H9 (cell line): ENCODE measurements at regions not wholly inside any gene's neighbourhood (a gene's known extent, or its start where the extent isn't known, plus 50 kb on each side); places are given as distances from the start of the nearest gene placed in this dataset.

Experiments used
- DNase-seq: peaks from one replicate; pipeline ENCODE4 v3.0.0-alpha.2; 2017
- H2AFZ ChIP-seq: one replicate; pipeline ENCODE4 v1.6.1; 2013; ENCODE audit warnings: mild to moderate bottlenecking, low read length, control low read depth, moderate library complexity
- H2AK5ac ChIP-seq: 2 replicates; pipeline ENCODE4 v1.6.1; 2013; ENCODE audit warnings: low read length, control low read depth, mixed read lengths; ENCODE audit not compliant: insufficient read length
- H2BK120ac ChIP-seq: one replicate; pipeline ENCODE4 v1.6.1; 2013; ENCODE audit warnings: low read depth, mild to moderate bottlenecking, low read length, control low read depth, inconsistent platforms; ENCODE audit not compliant: poor library complexity, severe bottlenecking
- H2BK12ac ChIP-seq: 2 replicates; pipeline ENCODE4 v1.6.1; 2013; ENCODE audit warnings: low read length, control low read depth, mixed read lengths, low read depth; ENCODE audit not compliant: insufficient read length
- H2BK15ac ChIP-seq: 2 replicates; pipeline ENCODE4 v1.6.1; 2013; ENCODE audit warnings: low read depth, low read length, control low read depth
- H2BK20ac ChIP-seq: one replicate; pipeline ENCODE4 v1.6.1; 2013; ENCODE audit warnings: low read depth, mild to moderate bottlenecking, low read length, control low read depth, inconsistent platforms; ENCODE audit not compliant: poor library complexity, severe bottlenecking
- H2BK5ac ChIP-seq: 2 replicates; pipeline ENCODE4 v1.6.1; 2013; ENCODE audit warnings: low read length, control low read depth, mixed read lengths; ENCODE audit not compliant: insufficient read length
- H3K14ac ChIP-seq: 2 replicates; pipeline ENCODE4 v1.6.1; 2013; ENCODE audit warnings: low read length, control low read depth; ENCODE audit not compliant: insufficient read depth
- H3K18ac ChIP-seq: 2 replicates; pipeline ENCODE4 v1.6.1; 2013; ENCODE audit warnings: low read depth, mild to moderate bottlenecking, mixed read lengths, low read length, control low read depth; ENCODE audit not compliant: insufficient read length
- H3K23ac ChIP-seq: 2 replicates; pipeline ENCODE4 v1.6.1; 2013; ENCODE audit warnings: low read length, control low read depth, mixed read lengths, low read depth; ENCODE audit not compliant: insufficient read length
- H3K23me2 ChIP-seq: 2 replicates; pipeline ENCODE4 v1.6.1; 2013; ENCODE audit warnings: low read depth, mild to moderate bottlenecking, mixed read lengths, low read length, control low read depth; ENCODE audit not compliant: insufficient read length, poor library complexity, severe bottlenecking
- H3K27ac ChIP-seq: 2 replicates; pipeline ENCODE4 v1.5.1; 2013; ENCODE audit warnings: low read length, control low read depth, mixed read lengths, low read depth; ENCODE audit not compliant: insufficient read length
- H3K27me3 ChIP-seq: 2 replicates; pipeline ENCODE4 v1.6.1; 2013; ENCODE audit warnings: low read length, control low read depth, inconsistent platforms; ENCODE audit not compliant: insufficient read depth
- H3K4ac ChIP-seq: 2 replicates; pipeline ENCODE4 v1.6.1; 2013; ENCODE audit warnings: low read depth, mild to moderate bottlenecking, control low read depth, inconsistent platforms, low read length, moderate library complexity
- H3K4me1 ChIP-seq: 2 replicates; pipeline ENCODE4 v1.6.1; 2013; ENCODE audit warnings: low read length, control low read depth, inconsistent platforms; ENCODE audit not compliant: insufficient read depth
- H3K4me2 ChIP-seq: 2 replicates; pipeline ENCODE4 v1.6.1; 2013; ENCODE audit warnings: low read length, control low read depth, mixed read lengths; ENCODE audit not compliant: insufficient read length, insufficient read depth
- H3K56ac ChIP-seq: 2 replicates; pipeline ENCODE4 v1.6.1; 2013; ENCODE audit warnings: low read depth, mild to moderate bottlenecking, mixed read lengths, low read length, control low read depth; ENCODE audit not compliant: insufficient read length
- H3K79me1 ChIP-seq: 2 replicates; pipeline ENCODE4 v1.6.1; 2013; ENCODE audit warnings: low read depth, mild to moderate bottlenecking, moderate library complexity, low read length, control low read depth, inconsistent platforms; ENCODE audit not compliant: insufficient read depth, poor library complexity, severe bottlenecking
- H3K79me2 ChIP-seq: 2 replicates; pipeline ENCODE4 v1.6.1; 2013; ENCODE audit warnings: low read length, control low read depth, inconsistent platforms; ENCODE audit not compliant: insufficient read depth
- H3K9ac ChIP-seq: 2 replicates; pipeline ENCODE4 v1.6.1; 2013; ENCODE audit warnings: low read length, control low read depth, mixed read lengths; ENCODE audit not compliant: insufficient read length; ENCODE audit errors: extremely low read depth
- H3K9me3 ChIP-seq: one replicate; pipeline ENCODE4 v1.6.1; 2013; ENCODE audit warnings: low read depth, low read length, inconsistent platforms; ENCODE audit not compliant: control insufficient read depth
- H3T11ph ChIP-seq: one replicate; pipeline ENCODE4 v1.6.1; 2013; ENCODE audit warnings: mild to moderate bottlenecking, low read length, control low read depth, inconsistent platforms
- H4K20me1 ChIP-seq: one replicate; pipeline ENCODE4 v1.6.1; 2013; ENCODE audit not compliant: control insufficient read depth, insufficient read length, insufficient read depth
- H4K5ac ChIP-seq: 2 replicates; pipeline ENCODE4 v1.6.1; 2013; ENCODE audit warnings: low read depth, mild to moderate bottlenecking, mixed read lengths, low read length, control low read depth; ENCODE audit not compliant: insufficient read length
- H4K8ac ChIP-seq: replicated peaks from 2 replicates; pipeline ENCODE4 v1.6.1; 2013; ENCODE audit warnings: low read length, control low read depth, mixed read lengths, low read depth; ENCODE audit not compliant: insufficient read length
- H4K91ac ChIP-seq: 2 replicates; pipeline ENCODE4 v1.6.1; 2013; ENCODE audit warnings: low read depth, mild to moderate bottlenecking, moderate library complexity, mixed read lengths, low read length, control low read depth; ENCODE audit not compliant: insufficient read length
- H3K27ac Mint-ChIP-seq, 3 experiments: 2 replicates in 2 of 3; 3 replicates in 1 of 3; pipeline ENCODE4 v1.8.0; 2020 to 2021; ENCODE audit warnings: mixed read lengths in 3 of 3, mild to moderate bottlenecking in 1 of 3, moderate library complexity in 1 of 3
- H3K27me3 Mint-ChIP-seq: 2 replicates; pipeline ENCODE4 v1.8.0; 2021; ENCODE audit warnings: low read depth, mild to moderate bottlenecking, moderate library complexity, mixed read lengths
- H3K36me3 Mint-ChIP-seq, 3 experiments: 2 replicates in 2 of 3; 3 replicates in 1 of 3; pipeline ENCODE4 v1.8.0; 2020 to 2021; ENCODE audit warnings: low read depth in 3 of 3, mixed read lengths in 3 of 3; ENCODE audit not compliant: insufficient read depth in 1 of 3
- H3K4me1 Mint-ChIP-seq, 2 experiments: 2 replicates each; pipeline ENCODE4 v1.8.0; 2020; ENCODE audit warnings: mixed read lengths in 2 of 2
- H3K4me3 Mint-ChIP-seq, 2 experiments: 2 replicates in 1 of 2; 3 replicates in 1 of 2; pipeline ENCODE4 v1.8.0; 2020 to 2021; ENCODE audit warnings: mild to moderate bottlenecking in 2 of 2, mixed read lengths in 2 of 2, moderate library complexity in 1 of 2
- H3K9me3 Mint-ChIP-seq, 2 experiments: 2 replicates in 1 of 2; 3 replicates in 1 of 2; pipeline ENCODE4 v1.8.0; 2020; ENCODE audit warnings: mild to moderate bottlenecking in 2 of 2, mixed read lengths in 2 of 2, moderate library complexity in 1 of 2
- WGBS: extraction: QIAGEN DNeasy Blood & Tissue Kit; methylation state at CpG from one replicate; pipeline ENCODE4 v1.1.7; 2013; ENCODE audit warnings: missing lambda C conversion rate, low lambda C conversion rate, mixed read lengths; ENCODE audit not compliant: insufficient read length; ENCODE audit errors: extremely low coverage; 5-methylcytosine and 5-hydroxymethylcytosine counted together
- TF ChIP-seq, protein P1 (sequence below): fragments of 200-600 bp; sonication (generic); conservative IDR thresholded peaks from 3 replicates; pipeline ENCODE4 v1.8.0; 2021; ENCODE audit warnings: antibody characterized with exemption, mild to moderate bottlenecking

GRCh38 chr17:36715951-36716350 is 114.6 kb downstream of the MRM1 start:
- WGBS: no CpG with 5 or more reads among the region's 7 CpGs
- Histone ChIP-seq H4K91ac (no peak overlapping the region), H3K9me3 (no peaks in the 10 kb centered on the region), H2BK5ac (no peak overlapping the region), H3K79me2 (no peaks in the 10 kb centered on the region), H4K20me1 (no peaks in the 10 kb centered on the region), H4K5ac (no peak overlapping the region), H3T11ph (no peak overlapping the region), H3K27me3 (0 out of 2 replicates have a peak, but pooled peaks cover 2% of the 10 kb centered on the region), H3K4me2 (no peak overlapping the region), H2BK12ac (no peak overlapping the region), H2BK20ac (no peak overlapping the region), H3K79me1 (no peaks in the 10 kb centered on the region), H2AFZ (no peak overlapping the region), H3K4me1 (no peaks in the 10 kb centered on the region), H3K4ac (no peak overlapping the region), H3K23me2 (no peaks in the 10 kb centered on the region), H3K27ac (no peak overlapping the region), H3K23ac (no peak overlapping the region), H2BK120ac (no peak overlapping the region), H3K18ac (no peak overlapping the region), H3K9ac (no peak overlapping the region), H3K14ac (no peak overlapping the region), H2AK5ac (no peak overlapping the region), H2BK15ac (no peak overlapping the region), H4K8ac (no peak overlapping the region), H3K56ac (no peak overlapping the region)
- Mint-ChIP-seq H3K27ac (no peak overlapping the region), H3K27me3 (peaks cover 2% of the 10 kb centered on the region), H3K9me3 (no peaks in the 10 kb centered on the region), H3K4me3 (no peak overlapping the region), H3K4me1 (0 out of 4 replicates have a peak, but pooled peaks cover 2% of the 10 kb centered on the region in 2 experiments), H3K36me3 (no peaks in the 10 kb centered on the region)
- DNase-seq: no peak
- TF ChIP-seq, protein P1, sequence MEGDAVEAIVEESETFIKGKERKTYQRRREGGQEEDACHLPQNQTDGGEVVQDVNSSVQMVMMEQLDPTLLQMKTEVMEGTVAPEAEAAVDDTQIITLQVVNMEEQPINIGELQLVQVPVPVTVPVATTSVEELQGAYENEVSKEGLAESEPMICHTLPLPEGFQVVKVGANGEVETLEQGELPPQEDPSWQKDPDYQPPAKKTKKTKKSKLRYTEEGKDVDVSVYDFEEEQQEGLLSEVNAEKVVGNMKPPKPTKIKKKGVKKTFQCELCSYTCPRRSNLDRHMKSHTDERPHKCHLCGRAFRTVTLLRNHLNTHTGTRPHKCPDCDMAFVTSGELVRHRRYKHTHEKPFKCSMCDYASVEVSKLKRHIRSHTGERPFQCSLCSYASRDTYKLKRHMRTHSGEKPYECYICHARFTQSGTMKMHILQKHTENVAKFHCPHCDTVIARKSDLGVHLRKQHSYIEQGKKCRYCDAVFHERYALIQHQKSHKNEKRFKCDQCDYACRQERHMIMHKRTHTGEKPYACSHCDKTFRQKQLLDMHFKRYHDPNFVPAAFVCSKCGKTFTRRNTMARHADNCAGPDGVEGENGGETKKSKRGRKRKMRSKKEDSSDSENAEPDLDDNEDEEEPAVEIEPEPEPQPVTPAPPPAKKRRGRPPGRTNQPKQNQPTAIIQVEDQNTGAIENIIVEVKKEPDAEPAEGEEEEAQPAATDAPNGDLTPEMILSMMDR: no peak
